Activated CD4-positive, alpha-beta memory T cell treated with anti-CD3 and anti-CD28 coated beads, Interleukin-2, amount 10 ng/mL, durations not matched to agents 7 days and 5 days (primary cell): ENCODE measurements at regions not wholly inside any gene's neighbourhood (a gene's known extent, or its start where the extent isn't known, plus 50 kb on each side); places are given as distances from the start of the nearest gene placed in this dataset.
"Not testable (repeated sequence)": the region's sequence is repeated elsewhere in the genome, so short reads cannot be mapped to it uniquely, and the experiment has no call there.

Experiments
- CTCF ChIA-PET: fragments of 350-600 bp; sonication (Branson Sonifier 250); formaldehyde crosslinking; loops from one replicate; lab custom pipeline; 2021; ENCODE audit warnings: antibody characterized with exemption, inconsistent platforms; lab: Charles Lee
- POLR2A ChIA-PET: fragments of 350-600 bp; sonication (Branson Sonifier 250); formaldehyde crosslinking; loops from one replicate; lab custom pipeline; 2021; ENCODE audit warnings: antibody characterized with exemption; lab: Charles Lee
- DNase-seq: peaks from one replicate; pipeline ENCODE4 v3.0.0-alpha.2; 2020
- H3K27ac Mint-ChIP-seq: one replicate; pipeline ENCODE4 v1.8.0; 2021; ENCODE audit warnings: mild to moderate bottlenecking, mixed read lengths
- H3K27me3 Mint-ChIP-seq: one replicate; pipeline ENCODE4 v1.8.0; 2021; ENCODE audit warnings: mixed read lengths
- H3K36me3 Mint-ChIP-seq: one replicate; pipeline ENCODE4 v1.8.0; 2021; ENCODE audit warnings: low read depth, mixed read lengths
- H3K4me1 Mint-ChIP-seq: one replicate; pipeline ENCODE4 v1.8.0; 2021; ENCODE audit warnings: mixed read lengths
- H3K4me3 Mint-ChIP-seq: one replicate; pipeline ENCODE4 v1.8.0; 2021; ENCODE audit warnings: mild to moderate bottlenecking, mixed read lengths
- H3K9me3 Mint-ChIP-seq: one replicate; pipeline ENCODE4 v1.8.0; 2021; ENCODE audit warnings: mixed read lengths

DNA sequence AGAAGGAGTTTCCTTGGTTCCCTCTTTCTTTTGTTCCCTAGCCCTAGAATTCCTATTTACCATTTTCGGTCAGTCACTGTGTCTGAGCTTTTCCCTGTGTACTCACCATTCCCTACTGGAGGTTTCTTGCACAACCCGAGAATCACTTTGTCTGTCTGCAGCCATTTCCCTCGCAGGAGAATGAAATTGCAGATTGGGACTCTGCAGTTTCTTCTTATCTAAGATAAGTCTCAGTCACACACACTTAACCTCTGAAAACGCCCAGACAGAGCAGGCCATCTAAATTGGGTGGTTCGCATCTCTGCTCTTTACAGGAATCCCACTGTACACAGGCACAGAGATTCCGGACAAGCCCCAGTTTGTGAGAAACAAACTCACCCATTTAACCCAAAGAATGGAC is 58.6 kb upstream of the CNTNAP2 start:
- peaks cover 4% of the 10 kb centered on the region for H3K9me3 Mint-ChIP-seq
- no peak overlapping the region for H3K4me3 Mint-ChIP-seq
- H3K36me3 Mint-ChIP-seq, result no peaks in the 10 kb centered on the region
- no peaks in the 10 kb centered on the region for H3K27me3 Mint-ChIP-seq
- CTCF ChIA-PET, result no interaction called here
- DNase-seq, result no peak
- H3K27ac Mint-ChIP-seq, result no peak overlapping the region
- POLR2A ChIA-PET, result no interaction called here
- H3K4me1 Mint-ChIP-seq, result no peaks in the 10 kb centered on the region

DNA sequence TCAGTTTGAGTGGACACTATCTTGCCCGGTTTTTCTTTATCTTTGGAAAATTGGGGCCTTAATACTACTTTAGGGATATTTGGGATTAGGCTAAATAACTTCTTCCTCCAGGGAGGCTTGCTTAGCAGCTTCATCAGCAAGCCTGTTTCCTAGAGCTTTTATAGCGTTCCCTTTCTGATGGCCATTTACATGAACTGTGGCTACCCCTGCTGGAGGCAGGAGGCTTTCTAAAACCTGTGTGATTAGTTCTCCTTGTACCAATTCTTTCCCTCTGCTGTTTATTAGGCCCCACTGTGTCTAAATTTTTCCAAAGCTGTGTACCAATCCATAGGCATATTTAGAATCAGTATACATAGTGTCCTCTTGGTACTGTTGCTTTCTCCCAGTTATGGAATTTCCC is 61.7 kb upstream of the CNTNAP2 start:
- Mint-ChIP-seq H3K36me3 (no peaks in the 10 kb centered on the region), H3K4me3 (no peak overlapping the region)

GRCh38 chr7:146053492-146053891 is 63.1 kb upstream of the CNTNAP2 start:
- Mint-ChIP-seq H3K9me3 (peaks cover 6% of the 10 kb centered on the region), H3K27ac (no peak overlapping the region), H3K36me3 (no peaks in the 10 kb centered on the region), H3K4me1 (no peaks in the 10 kb centered on the region), H3K4me3 (no peak overlapping the region), H3K27me3 (no peaks in the 10 kb centered on the region)
- no peak for DNase-seq
- ChIA-PET CTCF (no interaction called here), POLR2A (no interaction called here)

More for the DNA sequence above, 61.7 kb upstream of the CNTNAP2 start:
- Mint-ChIP-seq H3K9me3 (peaks cover 6% of the 10 kb centered on the region), H3K27me3 (no peaks in the 10 kb centered on the region), H3K27ac (no peak overlapping the region), H3K4me1 (no peaks in the 10 kb centered on the region)
- no peak for DNase-seq
- ChIA-PET POLR2A (no interaction called here), CTCF (no interaction called here)

DNA sequence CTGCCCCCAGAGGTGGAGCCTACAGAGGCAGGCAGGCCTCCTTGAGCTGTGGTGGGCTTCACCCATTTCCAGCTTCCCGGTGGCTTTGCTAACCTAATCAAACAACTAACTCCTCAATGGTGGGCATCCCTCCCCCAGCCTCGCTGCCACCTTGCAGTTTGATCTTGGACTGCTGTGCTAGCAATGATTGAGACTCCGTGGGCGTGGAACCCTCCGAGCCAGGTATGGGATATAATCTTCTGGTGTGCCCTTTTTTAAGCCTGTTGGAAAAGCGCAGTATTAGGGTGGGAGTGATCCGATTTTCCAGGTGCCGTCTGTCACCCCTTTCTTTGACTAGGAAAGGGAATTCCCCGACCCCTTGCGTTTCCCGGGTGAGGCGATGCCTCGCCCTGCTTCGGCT is 73.3 kb upstream of the CNTNAP2 start:
- DNase-seq, H3K27me3 Mint-ChIP-seq, H3K9me3 Mint-ChIP-seq, CTCF ChIA-PET, POLR2A ChIA-PET, H3K27ac Mint-ChIP-seq, H3K36me3 Mint-ChIP-seq, H3K4me3 Mint-ChIP-seq, H3K4me1 Mint-ChIP-seq: not testable (repeated sequence)

DNA sequence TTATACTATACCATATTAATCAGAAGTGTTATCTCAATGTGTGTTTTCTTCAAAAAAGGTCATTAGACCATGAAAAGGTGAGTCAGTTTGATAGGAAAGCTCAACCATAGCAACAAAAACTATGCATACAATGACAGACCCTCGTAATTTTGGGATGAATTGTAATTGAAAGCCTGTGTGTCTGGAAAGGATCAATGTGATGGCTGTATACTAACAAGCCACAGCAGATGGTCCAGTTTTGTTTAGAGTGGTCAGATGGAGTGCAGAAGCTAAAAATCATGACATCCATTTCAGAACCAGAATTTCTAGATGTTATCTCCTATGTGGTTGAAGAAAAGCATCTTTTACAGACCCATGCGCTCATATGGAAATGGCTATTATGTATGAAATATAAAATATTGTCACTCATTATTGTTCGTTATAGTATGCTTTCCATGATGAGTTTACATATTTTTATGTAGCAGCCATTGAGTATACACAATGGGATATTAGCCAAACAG is 88.3 kb upstream of the CNTNAP2 start:
- ChIA-PET CTCF (no interaction called here), POLR2A (no interaction called here)
- no peaks in the 10 kb centered on the region for H3K27me3 Mint-ChIP-seq
- no peaks in the 10 kb centered on the region for H3K36me3 Mint-ChIP-seq
- peaks cover 7% of the 10 kb centered on the region for H3K9me3 Mint-ChIP-seq
- H3K4me3 Mint-ChIP-seq, result no peak overlapping the region
- no peak overlapping the region for H3K27ac Mint-ChIP-seq
- no peaks in the 10 kb centered on the region for H3K4me1 Mint-ChIP-seq
- no peak for DNase-seq

DNA sequence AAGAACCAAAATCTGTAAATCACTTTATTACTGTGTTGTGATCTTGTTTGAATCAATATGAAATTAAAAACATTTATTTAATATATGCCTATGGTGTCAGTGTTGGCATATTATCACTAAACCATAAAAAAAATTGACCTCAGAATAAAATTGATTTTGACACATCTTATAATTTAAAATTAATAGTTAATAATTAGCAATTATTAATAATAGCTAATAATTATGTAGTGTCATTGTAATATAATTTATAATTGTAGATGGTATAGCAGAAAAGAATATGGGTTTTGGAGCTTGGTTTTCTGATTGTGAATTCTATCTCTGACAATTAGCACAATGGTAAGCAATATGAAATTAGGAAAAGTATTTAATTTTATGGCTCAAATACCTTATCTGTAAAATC is 89.4 kb upstream of the CNTNAP2 start:
- Mint-ChIP-seq H3K27ac (no peak overlapping the region), H3K9me3 (peaks cover 7% of the 10 kb centered on the region), H3K36me3 (no peaks in the 10 kb centered on the region), H3K27me3 (no peaks in the 10 kb centered on the region), H3K4me1 (no peaks in the 10 kb centered on the region), H3K4me3 (no peak overlapping the region)
- no peak for DNase-seq
- ChIA-PET POLR2A (no interaction called here), CTCF (no interaction called here)

DNA sequence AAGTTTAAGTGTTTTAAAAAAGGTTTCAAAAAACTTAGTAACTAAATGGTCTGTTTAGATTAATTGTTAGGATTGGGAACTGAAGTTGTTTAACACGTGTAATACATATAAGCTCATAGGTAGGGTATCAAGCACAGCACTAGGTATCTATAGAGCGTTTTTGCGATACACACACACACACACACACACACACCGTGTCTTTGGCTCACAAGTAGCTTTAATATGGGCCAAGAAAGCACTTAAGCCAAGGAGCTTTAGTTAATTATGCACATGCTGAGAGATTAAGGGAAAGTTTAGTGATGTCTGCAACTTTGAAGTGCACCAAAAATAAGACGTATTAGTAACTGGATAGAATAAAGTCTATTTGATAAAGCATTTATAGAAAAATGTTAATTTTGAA is 93.8 kb upstream of the CNTNAP2 start:
- no peaks in the 10 kb centered on the region for H3K27me3 Mint-ChIP-seq
- H3K4me1 Mint-ChIP-seq, result no peaks in the 10 kb centered on the region
- H3K9me3 Mint-ChIP-seq, result peaks cover 12% of the 10 kb centered on the region
- H3K36me3 Mint-ChIP-seq, result no peaks in the 10 kb centered on the region
- H3K27ac Mint-ChIP-seq, result no peak overlapping the region
- ChIA-PET POLR2A (no interaction called here), CTCF (no interaction called here)
- H3K4me3 Mint-ChIP-seq, result no peak overlapping the region
- DNase-seq, result no peak

DNA sequence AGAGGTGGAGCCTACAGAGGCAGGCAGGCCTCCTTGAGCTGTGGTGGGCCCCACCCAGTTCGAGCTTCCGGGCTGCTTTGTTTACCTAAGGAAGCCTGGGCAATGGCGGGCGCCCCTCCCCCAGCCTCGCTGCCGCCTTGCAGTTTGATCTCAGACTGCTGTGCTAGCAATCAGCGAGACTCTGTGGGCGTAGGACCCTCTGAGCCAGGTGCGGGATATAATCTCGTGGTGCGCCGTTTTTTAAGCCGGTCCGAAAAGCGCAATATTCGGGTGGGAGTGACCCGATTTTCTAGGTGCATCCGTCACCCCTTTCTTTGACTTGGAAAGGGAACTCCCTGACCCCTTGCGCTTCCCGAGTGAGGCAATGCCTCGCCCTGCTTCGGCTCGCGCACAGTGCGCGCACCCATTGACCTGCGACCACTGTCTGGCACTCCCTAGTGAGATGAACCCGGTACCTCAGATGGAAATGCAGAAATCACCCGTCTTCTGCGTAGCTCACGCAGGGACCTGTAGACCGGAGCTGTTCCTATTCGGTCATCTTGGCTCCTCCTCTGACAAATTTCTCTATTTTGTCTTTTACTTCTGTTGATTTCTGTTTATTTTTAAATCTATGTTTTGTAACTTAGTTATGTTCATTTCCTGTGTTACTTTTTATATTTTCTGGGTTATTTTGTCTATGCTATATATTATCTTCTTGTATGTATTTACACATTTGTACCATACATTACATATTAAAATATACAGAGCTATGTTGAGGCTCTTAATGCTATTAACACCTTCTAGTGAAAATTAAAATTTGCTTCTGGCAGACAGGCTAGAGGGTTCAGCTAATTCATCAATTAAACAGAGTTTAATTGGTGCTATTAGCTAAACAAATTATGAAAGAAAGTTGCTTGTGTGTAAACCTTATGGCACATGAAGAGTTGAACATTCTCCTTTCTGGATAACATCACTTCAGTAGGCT is 97.3 kb upstream of the CNTNAP2 start:
- H3K27me3 Mint-ChIP-seq, H3K36me3 Mint-ChIP-seq, POLR2A ChIA-PET, H3K27ac Mint-ChIP-seq, DNase-seq, H3K4me3 Mint-ChIP-seq, CTCF ChIA-PET, H3K4me1 Mint-ChIP-seq, H3K9me3 Mint-ChIP-seq: not testable (repeated sequence)

- H3K27ac Mint-ChIP-seq, H3K9me3 Mint-ChIP-seq, H3K36me3 Mint-ChIP-seq, POLR2A ChIA-PET, H3K4me1 Mint-ChIP-seq, H3K4me3 Mint-ChIP-seq, H3K27me3 Mint-ChIP-seq, DNase-seq, CTCF ChIA-PET: not testable (repeated sequence)
Measured at GRCh38 chr7:146017366-146017765, 99.2 kb upstream of the CNTNAP2 start.

DNA sequence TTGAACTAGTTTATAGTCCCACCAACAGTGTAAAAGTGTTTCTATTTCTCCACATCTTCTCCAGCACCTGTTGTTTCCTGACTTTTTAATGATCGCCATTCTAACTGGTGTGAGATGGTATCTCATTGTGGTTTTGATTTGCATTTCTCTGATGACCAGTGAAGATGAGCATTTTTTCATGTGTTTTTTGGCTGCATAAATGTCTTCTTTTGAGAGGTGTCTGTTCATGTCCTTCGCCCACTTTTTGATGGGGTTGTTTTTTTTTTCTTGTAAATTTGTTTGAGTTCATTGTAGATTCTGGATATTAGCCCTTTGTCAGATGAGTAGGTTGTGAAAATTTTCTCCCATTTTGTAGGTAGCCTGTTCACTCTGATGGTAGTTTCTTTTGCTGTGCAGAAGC is 102.4 kb upstream of the CNTNAP2 start:
- POLR2A ChIA-PET, H3K27me3 Mint-ChIP-seq, H3K36me3 Mint-ChIP-seq, H3K9me3 Mint-ChIP-seq, H3K27ac Mint-ChIP-seq, H3K4me1 Mint-ChIP-seq, DNase-seq, H3K4me3 Mint-ChIP-seq, CTCF ChIA-PET: not testable (repeated sequence)

DNA sequence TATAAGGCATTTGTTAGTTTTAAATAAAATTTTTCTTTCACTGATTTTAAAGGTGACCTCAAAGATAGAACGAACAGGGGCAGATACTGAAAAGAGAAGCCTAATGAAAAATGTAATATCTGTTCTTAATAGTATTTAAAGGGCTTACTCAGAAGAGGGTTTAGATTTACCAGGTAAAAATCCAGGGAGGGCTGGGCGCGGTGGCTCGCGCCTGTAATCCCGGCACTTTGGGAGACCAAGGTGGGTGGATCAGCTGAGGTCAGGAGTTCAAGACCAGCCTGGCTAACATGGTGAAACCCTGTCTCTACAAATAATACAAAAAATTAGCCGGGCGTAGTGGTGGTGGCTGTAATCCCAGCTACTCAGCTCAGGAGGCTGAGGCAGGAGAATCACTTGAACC is 108.3 kb upstream of the CNTNAP2 start:
- ChIA-PET POLR2A (no interaction called here), CTCF (no interaction called here)
- H3K4me3 Mint-ChIP-seq, result no peak overlapping the region
- no peaks in the 10 kb centered on the region for H3K36me3 Mint-ChIP-seq
- no peaks in the 10 kb centered on the region for H3K4me1 Mint-ChIP-seq
- H3K9me3 Mint-ChIP-seq, result peaks cover 2% of the 10 kb centered on the region
- H3K27me3 Mint-ChIP-seq, result no peaks in the 10 kb centered on the region
- H3K27ac Mint-ChIP-seq, result no peak overlapping the region
- no peak for DNase-seq

GRCh38 chr7:146004805-146005204 is 111.8 kb upstream of the CNTNAP2 start:
- DNase-seq, result no peak
- H3K9me3 Mint-ChIP-seq, result peaks cover 6% of the 10 kb centered on the region
- ChIA-PET CTCF (no interaction called here), POLR2A (no interaction called here)
- H3K36me3 Mint-ChIP-seq, result no peaks in the 10 kb centered on the region
- peaks cover 2% of the 10 kb centered on the region for H3K4me1 Mint-ChIP-seq
- H3K4me3 Mint-ChIP-seq, result no peak overlapping the region
- no peak overlapping the region for H3K27ac Mint-ChIP-seq
- H3K27me3 Mint-ChIP-seq, result no peaks in the 10 kb centered on the region

DNA sequence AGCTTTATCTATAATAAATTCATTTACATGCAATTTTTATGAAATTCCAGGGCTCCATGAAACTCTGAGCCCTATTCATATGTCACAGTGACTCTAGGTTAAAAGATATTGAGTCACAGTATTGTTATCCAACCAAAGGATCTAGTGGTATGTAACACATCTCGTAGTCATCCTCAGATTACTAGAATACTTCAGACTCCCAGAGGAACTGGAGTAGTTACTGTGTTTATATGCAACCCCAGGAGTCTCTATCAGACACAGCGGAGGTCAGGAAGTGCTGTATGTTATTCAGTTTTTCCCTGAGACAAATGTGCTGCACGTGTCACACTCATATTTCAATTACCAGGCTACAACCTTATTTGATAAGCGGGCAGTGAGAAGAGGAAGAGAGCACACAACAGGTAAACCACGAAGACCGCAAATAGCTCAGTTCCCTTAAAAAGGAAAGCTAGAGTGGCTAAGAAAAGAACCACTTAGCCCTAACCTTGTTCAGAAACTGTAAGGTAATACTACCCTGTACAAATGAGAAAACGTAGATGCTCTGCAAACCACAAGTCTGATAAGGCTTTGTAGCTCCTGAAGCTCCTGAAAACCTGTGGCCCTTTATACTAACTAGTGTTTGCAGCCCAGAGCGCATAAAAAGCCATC is 114.0 kb upstream of the CNTNAP2 start:
- no peaks in the 10 kb centered on the region for H3K27me3 Mint-ChIP-seq
- H3K36me3 Mint-ChIP-seq, result no peaks in the 10 kb centered on the region
- H3K9me3 Mint-ChIP-seq, result peaks cover 7% of the 10 kb centered on the region
- H3K27ac Mint-ChIP-seq, result no peak overlapping the region
- H3K4me1 Mint-ChIP-seq, result peaks cover 2% of the 10 kb centered on the region
- POLR2A ChIA-PET, result no interaction called here
- CTCF ChIA-PET, result no interaction called here
- no peak overlapping the region for H3K4me3 Mint-ChIP-seq
- DNase-seq, result no peak
